ENCODE measurements at regions not wholly inside any gene's neighbourhood (a gene's known extent, or its start where the extent isn't known, plus 50 kb on each side); places are given as distances from the start of the nearest gene placed in this dataset.
A peak's percentile ranks its signal among the peaks of the same experiment; 100 is the strongest.
"Not testable (repeated sequence)": the region's sequence is repeated elsewhere in the genome, so short reads cannot be mapped to it uniquely, and the experiment has no call there.

- DNase-seq (ENCODE audit: low read depth): no peak
Observed at GRCh38 chr5:32842813-32843530, 131.9 kb downstream of the NPR3 start.

GRCh38 chr5:32843531-32843895, 132.4 kb downstream of the NPR3 start:
- DNase-seq (ENCODE audit: low read depth): no peak

- DNase-seq (ENCODE audit: low read depth): no peak
Observed at GRCh38 chr5:32845171-32845570, 134.1 kb downstream of the NPR3 start.

- DNase-seq (ENCODE audit: low read depth): no peak
Observed at GRCh38 chr5:32848120-32848519, 137.0 kb downstream of the NPR3 start.

GRCh38 chr5:32848681-32849080, 137.6 kb downstream of the NPR3 start:
- no peak for DNase-seq (ENCODE audit: low read depth)

GRCh38 chr5:32850817-32851496, 139.8 kb downstream of the NPR3 start:
- DNase-seq (ENCODE audit: low read depth): no peak

GRCh38 chr5:32851559-32852173, 140.5 kb downstream of the NPR3 start:
- no peak for DNase-seq (ENCODE audit: low read depth)

- peak; percentile 95 for DNase-seq (ENCODE audit: low read depth)
Observed at GRCh38 chr5:32852535-32852934, 141.4 kb downstream of the NPR3 start.

GRCh38 chr5:32852976-32853375, 141.9 kb downstream of the NPR3 start:
- no peak for DNase-seq (ENCODE audit: low read depth)

GRCh38 chr5:32854473-32854872, 143.4 kb downstream of the NPR3 start:
- DNase-seq (ENCODE audit: low read depth): no peak

- no peak for DNase-seq (ENCODE audit: low read depth)
Observed at GRCh38 chr5:32859211-32859641, 148.1 kb downstream of the NPR3 start.

GRCh38 chr5:32865475-32865874, 154.4 kb downstream of the NPR3 start:
- DNase-seq (ENCODE audit: low read depth): no peak

GRCh38 chr5:32866138-32866537, 155.0 kb downstream of the NPR3 start:
- DNase-seq (ENCODE audit: low read depth): no peak

- peak; percentile 68 for DNase-seq (ENCODE audit: low read depth)
Observed at GRCh38 chr5:32869216-32869615, 158.1 kb downstream of the NPR3 start.

- no peak for DNase-seq (ENCODE audit: low read depth)
Observed at GRCh38 chr5:32876791-32877190, 165.7 kb downstream of the NPR3 start.

GRCh38 chr5:32879364-32879763, 168.2 kb downstream of the NPR3 start:
- DNase-seq (ENCODE audit: low read depth): not testable (repeated sequence)

- no peak for DNase-seq (ENCODE audit: low read depth)
Observed at GRCh38 chr5:32880796-32881195, 169.7 kb downstream of the NPR3 start.

- DNase-seq (ENCODE audit: low read depth): no peak
Observed at GRCh38 chr5:32887390-32887789, 176.3 kb downstream of the NPR3 start.

GRCh38 chr5:32889078-32889477, 178.0 kb downstream of the NPR3 start:
- no peak for DNase-seq (ENCODE audit: low read depth)

- no peak for DNase-seq (ENCODE audit: low read depth)
Observed at GRCh38 chr5:32903613-32904012, 192.5 kb downstream of the NPR3 start.

GRCh38 chr5:32908641-32909040, 197.5 kb downstream of the NPR3 start:
- no peak for DNase-seq (ENCODE audit: low read depth)

GRCh38 chr5:32909207-32909606, 198.1 kb downstream of the NPR3 start:
- DNase-seq (ENCODE audit: low read depth): peak; percentile 43

- DNase-seq (ENCODE audit: low read depth): peak; percentile 51
Observed at GRCh38 chr5:32916648-32917047, 205.5 kb downstream of the NPR3 start.

Data from HS-27A (cell line).